Panc1 (cell line): ENCODE measurements at regions not wholly inside any gene's neighbourhood (a gene's known extent, or its start where the extent isn't known, plus 50 kb on each side); places are given as distances from the start of the nearest gene placed in this dataset.

Source experiments
- ATAC-seq: fragments of 200-7000 bp; cut with Tn5 transposase; 2 replicates; pipeline ENCODE4 v1.9.1; 2020; ENCODE audit warnings: mild to moderate bottlenecking, moderate library complexity
- BruUV-seq: library from RNA; stranded (reverse); fragments of 400-500 nt; replicated peaks from 2 replicates; lab custom pipeline; 2021; lab: Mats Ljungman, UMichigan
- CTCF ChIA-PET: fragments of 300-600 bp; sonication (Branson Sonifier 250); formaldehyde crosslinking; loops from one replicate; lab custom pipeline; 2022; ENCODE audit warnings: antibody characterized with exemption; lab: Charles Lee
- POLR2A ChIA-PET: fragments of 300-600 bp; sonication (Branson Sonifier 250); formaldehyde crosslinking; loops from one replicate; lab custom pipeline; 2022; ENCODE audit warnings: antibody characterized with exemption; lab: Charles Lee
- DNase-seq: peaks from one replicate; pipeline ENCODE4 v3.0.0-alpha.2; 2010; ENCODE audit warnings: low read depth, low spot score
- H3K27ac ChIP-seq: 2 replicates; pipeline ENCODE4 v1.5.1; 2011; ENCODE audit warnings: mild to moderate bottlenecking, low read length, inconsistent platforms
- H3K27me3 ChIP-seq: fragments of 200-500 bp; sonication (Bioruptor generic); 2 replicates; pipeline ENCODE4 v1.6.0; 2014; ENCODE audit warnings: low read length, inconsistent platforms; ENCODE audit not compliant: control insufficient read depth, insufficient read depth
- H3K36me3 ChIP-seq: fragments of 200-500 bp; sonication (Bioruptor generic); 2 replicates; pipeline ENCODE4 v1.5.1; 2014; ENCODE audit warnings: inconsistent platforms, mild to moderate bottlenecking, low read length, moderate library complexity; ENCODE audit not compliant: control insufficient read depth, insufficient read depth
- H3K4me1 ChIP-seq: 2 replicates; pipeline ENCODE4 v1.5.1; 2011; ENCODE audit warnings: inconsistent platforms, mild to moderate bottlenecking, low read length, moderate library complexity; ENCODE audit not compliant: control insufficient read depth, insufficient read depth
- H3K4me3 ChIP-seq, 2 experiments: 2 replicates each; pipeline ENCODE4 v1.5.1; 2011 to 2012; ENCODE audit warnings: low read depth in 2 of 2, low read length in 2 of 2, mild to moderate bottlenecking in 2 of 2, inconsistent platforms in 1 of 2, moderate library complexity in 1 of 2
- H3K9me3 ChIP-seq: fragments of 200-500 bp; sonication (Bioruptor generic); 2 replicates; pipeline ENCODE4 v1.5.1; 2014; ENCODE audit warnings: low read depth, mild to moderate bottlenecking, inconsistent platforms, low read length, moderate library complexity; ENCODE audit not compliant: control insufficient read depth, insufficient read depth
- CTCF ChIP-seq: fragments of 450-650 bp; IDR thresholded peaks from 2 replicates; pipeline ENCODE4 v1.5.1; 2017; ENCODE audit warnings: mild to moderate bottlenecking
- POLR2AphosphoS5 ChIP-seq: IDR thresholded peaks from 2 replicates; pipeline ENCODE4 v1.6.1; 2012; ENCODE audit warnings: mild to moderate bottlenecking, low read depth, low read length, moderate library complexity
- REST ChIP-seq, 2 experiments: IDR thresholded peaks; 2 replicates each; pipeline ENCODE4 v1.6.1; 2011 to 2012; ENCODE audit warnings: low read depth in 2 of 2, control low read depth in 1 of 2, low read length in 1 of 2, mild to moderate bottlenecking in 1 of 2, moderate library complexity in 1 of 2; ENCODE audit not compliant: insufficient read depth in 1 of 2
- SIN3A ChIP-seq: IDR thresholded peaks from 2 replicates; pipeline ENCODE4 v1.6.1; 2012; ENCODE audit warnings: low read depth, mild to moderate bottlenecking, low read length, moderate library complexity, borderline replicate concordance; ENCODE audit not compliant: insufficient read depth
- TCF7L2 ChIP-seq: IDR thresholded peaks from 2 replicates; pipeline ENCODE4 v1.6.1; 2011; ENCODE audit warnings: mild to moderate bottlenecking, low read depth, low read length, inconsistent platforms
- in situ Hi-C: cut with HindIII; loops from 2 replicates; pipeline ENCODE4 v1.10.0; 2016; ENCODE audit warnings: low sequenced_read_pairs, low pct_unique_long_range_greater_than_20kb
- intact Hi-C: fragments of 100-400 bp; cut with micrococcal nuclease; formaldehyde crosslinking; loops from one replicate; pipeline ENCODE4 v1.10.0; 2022; ENCODE audit not compliant: unreplicated experiment

- no TSS peak for BruUV-seq
- CTCF ChIA-PET = interaction anchor here (0.6 kb wide), 2 partner anchors 160 to 232 kb away, joined by 3 to 4 read pairs; no protein-coding TSS in a partner anchor
These were observed 156.8 kb downstream of the CEBPB start for GRCh38 chr20:50347284-50348063.

GRCh38 chr20:50348096-50348495 lies 157.5 kb downstream of the CEBPB start:
- DNase-seq (no peak), ATAC-seq (no peak)
- no peak for TF ChIP-seq REST (IDR thresholded peaks at IDR 0.05; ENCODE audit: insufficient read depth in 1 of 2, low read depth in 2 of 2, low read length in 1 of 2)
- TF ChIP-seq CTCF = no peak
- TF ChIP-seq TCF7L2 = no peak
- no peak for TF ChIP-seq POLR2AphosphoS5
- TF ChIP-seq SIN3A = no peak
- ChIA-PET CTCF (no interaction called here), POLR2A (no interaction called here)
- no TSS peak for BruUV-seq
- H3K9me3 ChIP-seq = no peaks in the 10 kb centered on the region
- in situ Hi-C loops (no loop called here), intact Hi-C loops (no loop called here)
- H3K27me3 ChIP-seq = no peaks in the 10 kb centered on the region
- H3K4me1 ChIP-seq = no peaks in the 10 kb centered on the region
- H3K36me3 ChIP-seq = no peaks in the 10 kb centered on the region
- no peak overlapping the region for H3K27ac ChIP-seq
- H3K4me3 ChIP-seq = no peak overlapping the region

More at GRCh38 chr20:50347284-50348063, 156.8 kb downstream of the CEBPB start:
- intact Hi-C loops = no loop called here
- H3K36me3 ChIP-seq = no peaks in the 10 kb centered on the region
- in situ Hi-C loops = no loop called here
- H3K9me3 ChIP-seq = no peaks in the 10 kb centered on the region
- H3K4me3 ChIP-seq = no peak overlapping the region
- no peaks in the 10 kb centered on the region for H3K27me3 ChIP-seq
- POLR2A ChIA-PET = no interaction called here
- TF ChIP-seq POLR2AphosphoS5 (no peak), REST (IDR thresholded peaks at IDR 0.05; ENCODE audit: insufficient read depth in 1 of 2, low read depth in 2 of 2, low read length in 1 of 2) (no peak), TCF7L2 (no peak), SIN3A (no peak), CTCF (no peak)
- ATAC-seq = no peak
- no peak overlapping the region for H3K27ac ChIP-seq
- no peak for DNase-seq
- no peaks in the 10 kb centered on the region for H3K4me1 ChIP-seq
